ENCODE measurements at regions not wholly inside any gene's neighbourhood (a gene's known extent, or its start where the extent isn't known, plus 50 kb on each side); places are given as distances from the start of the nearest gene placed in this dataset.
"Not testable (repeated sequence)": the region's sequence is repeated elsewhere in the genome, so short reads cannot be mapped to it uniquely, and the experiment has no call there.

GRCh38 chrX:74104356-74105015, 199.5 kb upstream of the ZCCHC13 start:
- DNase-seq (ENCODE audit: low spot score) = no peak
- Mint-ChIP-seq H3K4me3 (no peak overlapping the region), H3K27me3 (ENCODE audit: insufficient read depth) (no peaks in the 10 kb centered on the region), H3K27ac (no peak overlapping the region), H3K9me3 (peaks cover 6% of the 10 kb centered on the region), H3K36me3 (ENCODE audit: low read depth) (no peaks in the 10 kb centered on the region), H3K4me1 (ENCODE audit: low read depth) (no peaks in the 10 kb centered on the region)
- intact Hi-C loops (cut with micrococcal nuclease) = no loop called here

GRCh38 chrX:74098407-74098806, 205.6 kb upstream of the ZCCHC13 start:
- H3K27me3 Mint-ChIP-seq (ENCODE audit: insufficient read depth); H3K4me3 Mint-ChIP-seq: not testable (repeated sequence)

GRCh38 chrX:74090049-74090448, 213.9 kb upstream of the ZCCHC13 start:
- intact Hi-C loops (cut with micrococcal nuclease) = no loop called here
- Mint-ChIP-seq H3K36me3 (ENCODE audit: low read depth) (no peaks in the 10 kb centered on the region), H3K4me3 (no peak overlapping the region), H3K27me3 (ENCODE audit: insufficient read depth) (no peaks in the 10 kb centered on the region), H3K4me1 (ENCODE audit: low read depth) (no peaks in the 10 kb centered on the region), H3K9me3 (peaks cover 14% of the 10 kb centered on the region), H3K27ac (no peak overlapping the region)
- no peak for DNase-seq (ENCODE audit: low spot score)

More at GRCh38 chrX:74098407-74098806, 205.6 kb upstream of the ZCCHC13 start:
- H3K4me1 Mint-ChIP-seq (ENCODE audit: low read depth); H3K27ac Mint-ChIP-seq; H3K36me3 Mint-ChIP-seq (ENCODE audit: low read depth); intact Hi-C loops (cut with micrococcal nuclease); DNase-seq (ENCODE audit: low spot score); H3K9me3 Mint-ChIP-seq: not testable (repeated sequence)

GRCh38 chrX:74085642-74086236, 218.2 kb upstream of the ZCCHC13 start:
- Mint-ChIP-seq H3K27ac (no peak overlapping the region), H3K4me3 (no peak overlapping the region), H3K36me3 (ENCODE audit: low read depth) (no peaks in the 10 kb centered on the region), H3K27me3 (ENCODE audit: insufficient read depth) (no peaks in the 10 kb centered on the region), H3K4me1 (ENCODE audit: low read depth) (no peaks in the 10 kb centered on the region), H3K9me3 (peaks cover 13% of the 10 kb centered on the region)
- no peak for DNase-seq (ENCODE audit: low spot score)
- intact Hi-C loops (cut with micrococcal nuclease) = no loop called here

- no peaks in the 10 kb centered on the region for H3K27me3 Mint-ChIP-seq (ENCODE audit: insufficient read depth)
- intact Hi-C loops (cut with micrococcal nuclease) = no loop called here
- no peak overlapping the region for H3K4me3 Mint-ChIP-seq
- peaks cover 16% of the 10 kb centered on the region for H3K9me3 Mint-ChIP-seq
- no peaks in the 10 kb centered on the region for H3K36me3 Mint-ChIP-seq (ENCODE audit: low read depth)
- no peaks in the 10 kb centered on the region for H3K4me1 Mint-ChIP-seq (ENCODE audit: low read depth)
- H3K27ac Mint-ChIP-seq = no peak overlapping the region
- DNase-seq (ENCODE audit: low spot score) = no peak
Observed at GRCh38 chrX:74080165-74080564, 223.8 kb upstream of the ZCCHC13 start.

GRCh38 chrX:74065831-74066390, 213.4 kb upstream of the XIST start:
- no peaks in the 10 kb centered on the region for H3K4me1 Mint-ChIP-seq (ENCODE audit: low read depth)
- no peaks in the 10 kb centered on the region for H3K27me3 Mint-ChIP-seq (ENCODE audit: insufficient read depth)
- no peak overlapping the region for H3K27ac Mint-ChIP-seq
- intact Hi-C loops (cut with micrococcal nuclease) = no loop called here
- H3K36me3 Mint-ChIP-seq (ENCODE audit: low read depth) = no peaks in the 10 kb centered on the region
- no peak for DNase-seq (ENCODE audit: low spot score)
- H3K4me3 Mint-ChIP-seq = no peak overlapping the region
- H3K9me3 Mint-ChIP-seq = peaks cover 5% of the 10 kb centered on the region

- no peak overlapping the region for H3K4me3 Mint-ChIP-seq
- intact Hi-C loops (cut with micrococcal nuclease) = no loop called here
- H3K4me1 Mint-ChIP-seq (ENCODE audit: low read depth) = no peaks in the 10 kb centered on the region
- H3K9me3 Mint-ChIP-seq = peaks cover 4% of the 10 kb centered on the region
- DNase-seq (ENCODE audit: low spot score) = no peak
- H3K27ac Mint-ChIP-seq = no peak overlapping the region
- H3K36me3 Mint-ChIP-seq (ENCODE audit: low read depth) = no peaks in the 10 kb centered on the region
- no peaks in the 10 kb centered on the region for H3K27me3 Mint-ChIP-seq (ENCODE audit: insufficient read depth)
Observed at GRCh38 chrX:74063426-74064155, 211.1 kb upstream of the XIST start.

- H3K36me3 Mint-ChIP-seq (ENCODE audit: low read depth) = no peaks in the 10 kb centered on the region
- no peak overlapping the region for H3K4me3 Mint-ChIP-seq
- no peaks in the 10 kb centered on the region for H3K27me3 Mint-ChIP-seq (ENCODE audit: insufficient read depth)
- H3K4me1 Mint-ChIP-seq (ENCODE audit: low read depth) = no peaks in the 10 kb centered on the region
- no peaks in the 10 kb centered on the region for H3K9me3 Mint-ChIP-seq
- DNase-seq (ENCODE audit: low spot score) = no peak
- no peak overlapping the region for H3K27ac Mint-ChIP-seq
- intact Hi-C loops (cut with micrococcal nuclease) = no loop called here
Observed at GRCh38 chrX:74061879-74062278, 209.4 kb upstream of the XIST start.

GRCh38 chrX:74049126-74049525, 196.6 kb upstream of the XIST start:
- Mint-ChIP-seq H3K27ac (no peak overlapping the region), H3K4me1 (ENCODE audit: low read depth) (no peaks in the 10 kb centered on the region), H3K9me3 (no peaks in the 10 kb centered on the region), H3K27me3 (ENCODE audit: insufficient read depth) (no peaks in the 10 kb centered on the region), H3K4me3 (no peak overlapping the region), H3K36me3 (ENCODE audit: low read depth) (no peaks in the 10 kb centered on the region)
- intact Hi-C loops (cut with micrococcal nuclease) = no loop called here
- DNase-seq (ENCODE audit: low spot score) = no peak

GRCh38 chrX:74034066-74034465, 181.6 kb upstream of the XIST start:
- H3K27me3 Mint-ChIP-seq (ENCODE audit: insufficient read depth); H3K36me3 Mint-ChIP-seq (ENCODE audit: low read depth); DNase-seq (ENCODE audit: low spot score); H3K9me3 Mint-ChIP-seq; H3K27ac Mint-ChIP-seq; intact Hi-C loops (cut with micrococcal nuclease); H3K4me3 Mint-ChIP-seq; H3K4me1 Mint-ChIP-seq (ENCODE audit: low read depth): not testable (repeated sequence)

- H3K9me3 Mint-ChIP-seq; H3K27me3 Mint-ChIP-seq (ENCODE audit: insufficient read depth); H3K27ac Mint-ChIP-seq; H3K36me3 Mint-ChIP-seq (ENCODE audit: low read depth); H3K4me1 Mint-ChIP-seq (ENCODE audit: low read depth); H3K4me3 Mint-ChIP-seq; intact Hi-C loops (cut with micrococcal nuclease); DNase-seq (ENCODE audit: low spot score): not testable (repeated sequence)
Observed at GRCh38 chrX:74031527-74031926, 179.0 kb upstream of the XIST start.

GRCh38 chrX:74030766-74031165, 178.3 kb upstream of the XIST start:
- H3K9me3 Mint-ChIP-seq; H3K27ac Mint-ChIP-seq; H3K27me3 Mint-ChIP-seq (ENCODE audit: insufficient read depth); DNase-seq (ENCODE audit: low spot score); H3K36me3 Mint-ChIP-seq (ENCODE audit: low read depth); H3K4me3 Mint-ChIP-seq; intact Hi-C loops (cut with micrococcal nuclease); H3K4me1 Mint-ChIP-seq (ENCODE audit: low read depth): not testable (repeated sequence)

- peaks cover 16% of the 10 kb centered on the region for H3K9me3 Mint-ChIP-seq
- H3K4me1 Mint-ChIP-seq (ENCODE audit: low read depth); H3K27me3 Mint-ChIP-seq (ENCODE audit: insufficient read depth); DNase-seq (ENCODE audit: low spot score); H3K27ac Mint-ChIP-seq; intact Hi-C loops (cut with micrococcal nuclease); H3K36me3 Mint-ChIP-seq (ENCODE audit: low read depth); H3K4me3 Mint-ChIP-seq: not testable (repeated sequence)
Observed at GRCh38 chrX:74025145-74025544, 172.6 kb upstream of the XIST start.
